ENCODE measurements at regions not wholly inside any gene's neighbourhood (a gene's known extent, or its start where the extent isn't known, plus 50 kb on each side); places are given as distances from the start of the nearest gene placed in this dataset.

- no peak for TF ChIP-seq TAF1 (IDR thresholded peaks at IDR 0.05; ENCODE audit: low read depth)
- TF ChIP-seq EP300 (conservative IDR thresholded peaks at IDR 0.05; ENCODE audit: poor library complexity, severe bottlenecking), result no peak
These were observed 319.0 kb downstream of the ZNF536 start for GRCh38 chr19:30690935-30691818.

All from neural cell (in vitro differentiated cells).